PC-3 (cell line): ENCODE measurements at regions not wholly inside any gene's neighbourhood (a gene's known extent, or its start where the extent isn't known, plus 50 kb on each side); places are given as distances from the start of the nearest gene placed in this dataset.

ENCODE experiments used
- ATAC-seq: fragments of 200-7000 bp; cut with Tn5 transposase; 2 replicates; pipeline ENCODE4 v1.9.1; 2020; ENCODE audit warnings: mild to moderate bottlenecking, moderate library complexity
- BruUV-seq: library from RNA; stranded (reverse); fragments of 400-500 nt; replicated peaks from 2 replicates; lab custom pipeline; 2021; lab: Mats Ljungman, UMichigan
- CTCF ChIA-PET: fragments of 300-600 bp; sonication (Branson Sonifier 250); formaldehyde crosslinking; loops from one replicate; lab custom pipeline; 2022; ENCODE audit warnings: antibody characterized with exemption; lab: Charles Lee
- POLR2A ChIA-PET: fragments of 300-600 bp; sonication (Branson Sonifier 250); formaldehyde crosslinking; loops from one replicate; lab custom pipeline; 2022; ENCODE audit warnings: antibody characterized with exemption; ENCODE audit not compliant: unreplicated experiment; lab: Charles Lee
- DNase-seq: peaks from one replicate; pipeline ENCODE4 v3.0.0-alpha.2; 2015
- H2AFZ ChIP-seq: fragments of 300-600 bp; sonication (generic); 2 replicates; pipeline ENCODE4 v1.6.0; 2016; ENCODE audit warnings: antibody characterized with exemption, low read length
- H3F3A ChIP-seq: fragments of 300-600 bp; sonication (generic); one replicate; pipeline ENCODE4 v1.6.0; 2017; ENCODE audit warnings: antibody characterized with exemption, low read length, control low read depth, mild to moderate bottlenecking; ENCODE audit not compliant: unreplicated experiment
- H3K27ac ChIP-seq: fragments of 300-600 bp; sonication (generic); 2 replicates; pipeline ENCODE4 v1.5.1; 2016; ENCODE audit warnings: mild to moderate bottlenecking, low read length
- H3K27me3 ChIP-seq: fragments of 300-600 bp; sonication (generic); 2 replicates; pipeline ENCODE4 v1.6.1; 2016; ENCODE audit warnings: low read length, mixed read lengths
- H3K36me3 ChIP-seq: fragments of 300-600 bp; sonication (generic); 2 replicates; pipeline ENCODE4 v1.6.1; 2016; ENCODE audit warnings: low read depth, mixed run types, low read length, mixed read lengths
- H3K4me1 ChIP-seq: fragments of 300-600 bp; sonication (generic); 2 replicates; pipeline ENCODE4 v1.5.1; 2016; ENCODE audit warnings: low read length; ENCODE audit not compliant: insufficient read depth
- H3K4me2 ChIP-seq: fragments of 300-600 bp; sonication (generic); 2 replicates; pipeline ENCODE4 v1.6.0; 2016; ENCODE audit warnings: low read length
- H3K4me3 ChIP-seq: fragments of 300-600 bp; sonication (generic); 2 replicates; pipeline ENCODE4 v1.5.1; 2016; ENCODE audit warnings: mild to moderate bottlenecking, low read length, mixed read lengths
- H3K79me2 ChIP-seq: fragments of 300-600 bp; sonication (generic); 2 replicates; pipeline ENCODE4 v1.6.1; 2017; ENCODE audit warnings: low read length, mixed read lengths
- H3K9ac ChIP-seq: fragments of 300-600 bp; sonication (generic); 2 replicates; pipeline ENCODE4 v1.6.0; 2016; ENCODE audit warnings: mild to moderate bottlenecking, low read length
- H3K9me2 ChIP-seq: fragments of 300-600 bp; sonication (generic); replicated peaks from 2 replicates; pipeline ENCODE4 v1.6.1; 2016; ENCODE audit warnings: mixed run types, low read length, mixed read lengths
- H3K9me3 ChIP-seq: fragments of 300-600 bp; sonication (generic); 2 replicates; pipeline ENCODE4 v1.6.1; 2016; ENCODE audit warnings: low read length, mixed read lengths
- H4K20me1 ChIP-seq: fragments of 300-600 bp; sonication (generic); 2 replicates; pipeline ENCODE4 v1.6.1; 2016; ENCODE audit warnings: low read length, mixed read lengths
- EZH2 ChIP-seq: fragments of 300-600 bp; sonication (generic); IDR thresholded peaks from one replicate; pipeline ENCODE4 v1.6.1; 2017; ENCODE audit warnings: antibody characterized with exemption, mild to moderate bottlenecking, low read length; ENCODE audit not compliant: unreplicated experiment
- EZH2phosphoT487 ChIP-seq: fragments of 300-600 bp; sonication (generic); IDR thresholded peaks from 2 replicates; pipeline ENCODE4 v1.6.1; 2018; ENCODE audit warnings: mild to moderate bottlenecking, antibody characterized with exemption, low read length, borderline replicate concordance
- intact Hi-C: fragments of 100-400 bp; cut with micrococcal nuclease; formaldehyde crosslinking; loops from 2 replicates; pipeline ENCODE4 v1.9.0; 2023
- TF ChIP-seq, protein P1 (sequence below): fragments of 300-600 bp; sonication (generic); conservative IDR thresholded peaks from 2 replicates; pipeline ENCODE4 v1.5.1; 2017; ENCODE audit warnings: antibody characterized with exemption, low read depth, mild to moderate bottlenecking, low read length

DNA sequence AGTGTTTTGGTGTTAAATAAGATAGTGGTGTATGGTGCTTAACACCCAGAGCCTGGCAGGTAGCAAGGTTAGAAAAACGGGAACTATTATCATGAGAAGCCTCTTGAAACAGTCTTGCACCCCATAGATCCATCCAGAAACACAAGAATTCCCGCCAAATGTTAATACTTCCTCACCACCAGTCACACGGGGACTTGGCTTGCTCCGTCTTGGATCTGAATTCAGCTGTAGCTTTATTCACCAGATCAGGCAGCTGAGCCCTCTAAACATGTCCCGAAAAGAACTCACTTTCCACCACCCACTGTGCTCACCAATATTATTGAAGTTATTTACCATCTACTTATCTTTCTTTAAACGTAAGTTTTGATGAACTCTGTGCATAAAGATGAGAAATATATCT lies 101.6 kb upstream of the PTPN3 start:
- Histone ChIP-seq H3K9me3 (no peaks in the 10 kb centered on the region), H3K9me2 (no peaks in the 10 kb centered on the region), H3K27me3 (no peaks in the 10 kb centered on the region), H3K79me2 (no peaks in the 10 kb centered on the region), H2AFZ (no peak overlapping the region), H3K4me2 (no peak overlapping the region), H3K27ac (no peak overlapping the region), H3F3A (no peaks in the 10 kb centered on the region), H3K36me3 (no peaks in the 10 kb centered on the region), H4K20me1 (no peaks in the 10 kb centered on the region), H3K9ac (no peak overlapping the region), H3K4me1 (peaks cover 12% of the 10 kb centered on the region), H3K4me3 (no peak overlapping the region)
- ChIA-PET CTCF (interaction anchor here (0.5 kb wide), 1 partner anchor 14 kb away, joined by 3 read pairs; no protein-coding TSS in a partner anchor), POLR2A (interaction anchor here (0.7 kb wide), 1 partner anchor 14 kb away, joined by 3 read pairs; no protein-coding TSS in a partner anchor)
- DNase-seq (no peak), ATAC-seq (no peak)
- TF ChIP-seq EZH2phosphoT487 (no peak), EZH2 (no peak)
- TF ChIP-seq, protein P1, sequence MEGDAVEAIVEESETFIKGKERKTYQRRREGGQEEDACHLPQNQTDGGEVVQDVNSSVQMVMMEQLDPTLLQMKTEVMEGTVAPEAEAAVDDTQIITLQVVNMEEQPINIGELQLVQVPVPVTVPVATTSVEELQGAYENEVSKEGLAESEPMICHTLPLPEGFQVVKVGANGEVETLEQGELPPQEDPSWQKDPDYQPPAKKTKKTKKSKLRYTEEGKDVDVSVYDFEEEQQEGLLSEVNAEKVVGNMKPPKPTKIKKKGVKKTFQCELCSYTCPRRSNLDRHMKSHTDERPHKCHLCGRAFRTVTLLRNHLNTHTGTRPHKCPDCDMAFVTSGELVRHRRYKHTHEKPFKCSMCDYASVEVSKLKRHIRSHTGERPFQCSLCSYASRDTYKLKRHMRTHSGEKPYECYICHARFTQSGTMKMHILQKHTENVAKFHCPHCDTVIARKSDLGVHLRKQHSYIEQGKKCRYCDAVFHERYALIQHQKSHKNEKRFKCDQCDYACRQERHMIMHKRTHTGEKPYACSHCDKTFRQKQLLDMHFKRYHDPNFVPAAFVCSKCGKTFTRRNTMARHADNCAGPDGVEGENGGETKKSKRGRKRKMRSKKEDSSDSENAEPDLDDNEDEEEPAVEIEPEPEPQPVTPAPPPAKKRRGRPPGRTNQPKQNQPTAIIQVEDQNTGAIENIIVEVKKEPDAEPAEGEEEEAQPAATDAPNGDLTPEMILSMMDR = no peak
- intact Hi-C loops = no loop called here
- BruUV-seq = no TSS peak

DNA sequence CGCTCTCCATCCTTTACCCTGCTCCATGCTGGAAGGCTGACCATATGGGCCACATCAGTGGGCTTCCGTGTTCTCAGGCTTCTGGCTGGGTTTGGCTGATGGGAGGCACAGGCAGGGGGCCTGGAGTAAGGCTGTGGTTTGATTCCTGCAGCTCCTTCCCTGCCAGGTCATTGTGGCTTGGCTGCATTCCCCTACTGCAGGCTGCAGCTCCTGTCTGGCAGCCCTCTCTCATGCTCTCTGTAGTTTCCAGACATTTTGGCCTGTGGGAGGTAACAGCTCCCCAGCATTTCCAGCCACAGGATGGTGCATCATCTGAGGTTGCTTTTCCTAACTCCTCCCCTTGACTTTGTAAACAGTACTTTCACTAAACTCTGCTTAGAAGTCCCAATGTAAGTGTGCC lies 102.0 kb upstream of the PTPN3 start:
- peak; percentile 71 for DNase-seq
- CTCF ChIA-PET = interaction anchor here (0.5 kb wide), 1 partner anchor 15 kb away, joined by 3 read pairs; no protein-coding TSS in a partner anchor

DNA sequence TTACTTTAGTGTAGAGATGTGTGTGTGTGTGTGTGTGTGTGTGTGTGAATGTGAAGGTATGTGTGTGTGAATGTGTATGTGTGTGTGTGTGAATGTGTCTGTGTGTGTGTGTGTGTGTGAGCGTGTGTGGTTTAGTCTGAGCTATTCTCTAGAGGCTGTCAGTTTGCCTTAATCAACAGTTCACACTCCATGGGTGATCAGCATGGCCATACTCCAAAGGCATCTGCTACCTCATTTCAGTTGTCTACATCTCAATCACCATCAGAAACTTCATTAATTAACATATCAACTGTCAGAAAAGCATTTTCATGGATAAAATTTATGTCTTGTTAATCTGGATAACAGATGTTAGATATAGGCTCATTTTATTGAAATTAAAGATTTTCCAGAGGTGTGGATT lies 103.1 kb upstream of the PTPN3 start:
- Histone ChIP-seq H3F3A (no peaks in the 10 kb centered on the region), H3K79me2 (no peaks in the 10 kb centered on the region), H3K9me2 (no peaks in the 10 kb centered on the region), H3K4me1 (peaks cover 12% of the 10 kb centered on the region), H3K9me3 (no peaks in the 10 kb centered on the region), H3K27ac (no peak overlapping the region), H3K27me3 (no peaks in the 10 kb centered on the region), H2AFZ (no peak overlapping the region), H3K4me3 (no peak overlapping the region), H3K36me3 (no peaks in the 10 kb centered on the region), H4K20me1 (no peaks in the 10 kb centered on the region), H3K4me2 (no peak overlapping the region), H3K9ac (no peak overlapping the region)
- CTCF ChIA-PET = no interaction called here
- POLR2A ChIA-PET = no interaction called here
- TF ChIP-seq, protein P1 = no peak
- no peak for TF ChIP-seq EZH2phosphoT487
- no peak for TF ChIP-seq EZH2
- intact Hi-C loops = no loop called here
- no TSS peak for BruUV-seq
- DNase-seq (no peak), ATAC-seq (no peak)

More for the DNA sequence above, 102.0 kb upstream of the PTPN3 start:
- ATAC-seq = peak; percentile 81
- no peak overlapping the region for H2AFZ ChIP-seq
- H3K36me3 ChIP-seq = no peaks in the 10 kb centered on the region
- no peaks in the 10 kb centered on the region for H3K9me2 ChIP-seq
- no TSS peak for BruUV-seq
- POLR2A ChIA-PET = interaction anchor here (0.7 kb wide), 1 partner anchor 15 kb away, joined by 3 read pairs; no protein-coding TSS in a partner anchor
- no peaks in the 10 kb centered on the region for H3K79me2 ChIP-seq
- no peaks in the 10 kb centered on the region for H4K20me1 ChIP-seq
- no peak overlapping the region for H3K9ac ChIP-seq
- H3K27me3 ChIP-seq = no peaks in the 10 kb centered on the region
- H3K9me3 ChIP-seq = no peaks in the 10 kb centered on the region
- H3K4me2 ChIP-seq = no peak overlapping the region
- H3F3A ChIP-seq = no peaks in the 10 kb centered on the region
- intact Hi-C loops = no loop called here
- no peak overlapping the region for H3K4me3 ChIP-seq
- peaks cover 12% of the 10 kb centered on the region for H3K4me1 ChIP-seq
- no peak overlapping the region for H3K27ac ChIP-seq
- TF ChIP-seq EZH2 = no peak
- no peak for TF ChIP-seq EZH2phosphoT487
- TF ChIP-seq, protein P1 = no peak
